HG02981 (cell line): ENCODE measurements at regions not wholly inside any gene's neighbourhood (a gene's known extent, or its start where the extent isn't known, plus 50 kb on each side); places are given as distances from the start of the nearest gene placed in this dataset.

Experiments
- ATAC-seq: cut with Tn5 transposase; IDR thresholded peaks from one replicate; pipeline ENCODE4 v1.9.1; 2021; ENCODE audit warnings: mild to moderate bottlenecking, moderate library complexity; ENCODE audit not compliant: unreplicated experiment

DNA sequence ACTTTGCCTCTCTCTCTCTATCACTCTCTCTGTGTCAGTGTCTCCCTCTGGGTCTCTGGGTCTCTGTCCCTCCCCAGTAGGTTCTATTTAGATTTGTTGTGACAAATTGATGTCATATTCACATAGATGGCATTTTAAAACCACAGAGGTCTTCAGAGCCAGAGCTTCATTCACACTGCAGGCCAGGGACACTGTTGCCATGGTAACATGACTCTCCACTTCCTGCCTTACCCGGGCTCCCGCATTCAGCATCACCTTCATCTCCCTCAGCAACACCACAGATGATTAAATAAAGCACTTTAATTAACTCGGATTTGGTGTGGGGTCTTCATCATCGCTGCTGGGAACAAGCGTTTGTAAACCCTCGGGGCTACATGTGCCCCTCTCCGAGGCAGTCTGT, 132.6 kb downstream of the ETS2 start:
- no peak for ATAC-seq

DNA sequence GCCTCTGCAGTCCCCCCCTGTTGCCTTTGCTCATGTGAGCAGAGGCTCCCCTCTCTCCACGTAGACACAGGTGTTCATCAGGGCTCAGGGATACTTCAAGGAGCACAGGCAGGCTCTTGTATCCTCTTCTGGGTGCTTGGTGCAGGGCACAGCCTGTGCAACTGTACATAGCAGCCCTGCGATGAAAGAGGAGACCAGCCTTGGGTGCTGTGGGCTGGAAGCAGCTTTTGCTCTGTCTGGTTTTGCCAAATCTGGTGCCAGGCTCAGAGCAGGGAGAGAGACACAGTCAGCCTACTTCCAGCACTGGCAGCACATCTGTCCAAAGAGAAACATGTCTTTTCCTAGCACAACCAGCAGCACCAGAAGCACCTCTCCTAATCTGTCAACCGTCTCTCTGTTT, 132.1 kb downstream of the ETS2 start:
- no peak for ATAC-seq

- ATAC-seq, result no peak
Observed at GRCh38 chr21:38937286-38937790, 131.6 kb downstream of the ETS2 start.

DNA sequence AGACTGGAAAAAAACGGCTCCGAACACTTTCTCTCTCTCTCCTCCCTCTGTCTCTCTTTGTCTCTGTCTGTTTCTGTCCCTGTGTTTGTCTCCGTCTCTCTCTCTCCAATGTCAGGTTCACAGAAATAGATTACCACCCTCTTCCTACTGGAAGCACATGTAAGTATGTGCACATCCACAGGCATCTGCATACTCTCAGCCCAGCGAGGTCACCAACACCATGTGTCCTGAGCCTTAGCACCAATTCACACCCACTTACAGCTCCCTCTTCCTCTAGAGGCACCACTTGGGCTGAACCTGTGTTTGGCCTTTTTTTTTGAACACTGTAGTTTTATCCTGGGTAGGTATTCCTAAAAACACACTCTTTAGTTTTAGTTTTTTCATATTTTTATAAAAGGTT, 130.5 kb downstream of the ETS2 start:
- ATAC-seq, result no peak

- ATAC-seq, result no peak
Observed at GRCh38 chr21:38933731-38934130, 128.0 kb downstream of the ETS2 start.

- ATAC-seq, result no peak
Observed at GRCh38 chr21:38931291-38931690, 125.6 kb downstream of the ETS2 start.

DNA sequence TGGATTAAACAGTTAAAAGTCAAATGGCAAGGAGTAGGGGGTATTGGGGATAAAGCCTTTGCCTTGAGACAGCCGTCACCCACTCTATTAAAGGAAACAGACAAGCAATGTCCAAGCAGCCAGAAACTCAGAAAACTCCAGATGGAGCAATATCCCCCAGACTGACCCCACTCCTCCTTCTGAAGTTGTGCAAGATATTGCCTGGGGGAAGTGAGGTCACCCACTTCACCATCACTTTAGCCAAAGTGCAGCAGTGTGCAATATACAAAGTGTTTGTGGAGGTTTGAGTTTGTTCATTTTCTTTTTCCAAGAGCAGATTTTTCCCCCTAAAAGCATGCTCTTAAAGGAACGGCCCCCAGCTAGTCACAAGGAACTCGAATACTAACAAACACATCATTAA, 125.1 kb downstream of the ETS2 start:
- no peak for ATAC-seq

- no peak for ATAC-seq
Observed at GRCh38 chr21:38930066-38930465, 124.3 kb downstream of the ETS2 start.

DNA sequence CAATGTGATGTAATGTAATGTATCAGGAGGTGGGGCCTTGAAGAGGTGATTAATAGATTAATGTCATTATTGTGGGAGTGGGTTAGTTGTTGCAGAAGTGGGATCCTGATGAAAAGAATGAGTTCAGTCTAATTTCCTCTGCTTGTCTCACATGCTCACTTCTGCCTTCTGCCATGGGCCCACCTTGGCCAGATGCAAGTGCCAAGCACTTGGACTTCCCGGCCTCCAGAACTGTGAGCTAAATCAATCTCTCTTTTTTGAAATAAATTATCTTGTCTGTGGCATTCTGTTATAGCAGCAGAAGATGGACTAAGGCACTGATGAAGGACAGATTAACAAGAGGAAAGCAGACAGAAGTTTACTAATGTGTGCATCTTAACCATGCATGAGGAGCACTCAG, 123.9 kb downstream of the ETS2 start:
- no peak for ATAC-seq

GRCh38 chr21:38929142-38929541, 123.4 kb downstream of the ETS2 start:
- no peak for ATAC-seq

DNA sequence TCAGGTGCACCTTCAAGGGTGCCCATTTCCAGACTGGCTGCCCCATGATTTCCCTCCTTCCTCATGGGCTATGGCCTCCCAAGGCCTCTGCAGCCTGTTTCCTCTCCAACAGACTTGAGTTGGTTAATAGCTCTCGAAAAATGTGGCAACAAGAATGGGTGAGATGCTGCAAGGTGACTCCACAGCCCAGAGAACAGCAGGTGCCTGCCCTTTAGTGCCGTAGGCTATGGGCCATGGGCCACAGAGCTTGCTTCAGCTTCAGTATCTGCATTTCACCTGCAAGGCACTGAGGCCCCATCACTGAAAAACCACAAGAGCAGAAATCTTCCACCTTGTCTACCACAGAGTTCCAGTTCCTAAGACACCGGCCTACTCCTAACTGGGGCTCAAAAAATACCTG, 122.0 kb downstream of the ETS2 start:
- ATAC-seq, result no peak

DNA sequence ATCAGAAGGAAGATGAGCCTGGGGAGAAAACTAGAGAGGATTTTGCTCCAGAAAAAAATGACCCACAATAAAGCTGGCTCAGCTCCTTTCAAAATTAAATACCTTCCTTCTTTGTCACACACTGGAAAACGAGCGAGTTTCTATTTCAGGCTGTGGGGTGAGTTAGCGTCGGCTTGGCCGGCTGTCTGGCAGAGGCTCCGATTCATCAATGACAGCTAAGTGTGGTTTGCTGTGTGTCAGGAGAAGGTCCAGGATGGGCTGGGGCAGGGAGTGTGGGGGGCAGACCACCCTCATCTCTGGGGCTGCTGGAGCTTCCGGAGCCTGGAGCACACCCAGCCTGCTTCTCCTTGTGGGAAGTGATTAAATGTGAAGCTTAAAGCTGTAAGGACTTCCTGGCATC, 120.2 kb downstream of the ETS2 start:
- ATAC-seq, result no peak

DNA sequence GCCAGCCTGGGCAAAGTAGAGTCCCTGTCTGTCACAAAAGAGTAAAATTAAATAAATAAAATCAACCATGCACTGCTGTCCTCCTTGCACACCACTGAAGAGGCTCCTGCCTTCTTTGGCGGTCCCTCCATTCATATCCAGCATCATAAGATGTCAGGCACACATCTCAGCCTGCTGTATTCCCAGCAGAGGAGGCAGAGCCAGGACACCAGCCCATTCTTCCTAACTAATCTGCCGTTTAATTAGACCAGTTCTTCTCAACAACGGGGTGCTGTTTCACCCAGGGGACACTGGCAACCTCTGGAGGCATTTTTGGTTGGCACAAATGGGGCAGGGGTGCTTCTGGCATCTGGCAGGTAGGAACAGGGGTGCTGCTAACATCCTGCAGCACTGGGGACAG, 119.7 kb downstream of the ETS2 start:
- ATAC-seq, result no peak

DNA sequence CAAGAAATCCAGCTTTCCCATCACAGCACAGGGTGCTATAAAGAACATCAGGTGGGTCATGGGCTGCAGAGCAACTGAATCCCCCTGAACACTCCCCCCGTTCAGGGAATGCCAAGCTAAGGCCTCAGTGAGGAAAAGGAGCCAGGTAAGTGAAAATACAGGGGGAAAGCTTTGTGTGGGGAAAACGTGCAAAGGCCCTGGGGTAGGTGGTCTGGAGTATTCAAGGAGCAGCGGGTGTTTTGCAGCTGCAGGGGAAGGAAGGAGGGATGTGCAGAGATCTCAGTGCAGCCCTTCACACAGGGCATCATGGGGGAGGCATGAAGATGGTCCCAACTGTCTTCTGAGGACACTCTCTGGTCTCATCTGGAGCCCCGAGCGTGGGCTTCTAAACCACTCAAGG, 119.2 kb downstream of the ETS2 start:
- no peak for ATAC-seq

DNA sequence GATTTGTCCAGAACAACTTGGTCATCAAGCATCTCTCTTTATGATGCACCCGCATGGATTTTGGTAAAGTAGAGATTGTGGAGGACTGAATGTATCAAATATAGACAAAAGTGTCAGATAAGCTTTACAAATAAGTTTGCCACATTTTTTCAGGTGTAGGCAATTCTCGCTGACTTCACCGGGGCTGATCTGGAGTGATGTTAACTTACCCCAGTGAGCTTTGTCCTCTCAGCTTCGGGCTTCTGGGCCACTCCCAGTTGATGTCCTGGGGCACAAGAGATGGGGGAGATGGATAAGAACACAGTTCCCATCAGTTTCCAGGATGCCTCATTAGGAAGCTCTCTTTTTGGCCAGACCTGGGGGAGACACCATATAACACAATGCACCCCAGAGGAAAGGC, 117.7 kb downstream of the ETS2 start:
- no peak for ATAC-seq

DNA sequence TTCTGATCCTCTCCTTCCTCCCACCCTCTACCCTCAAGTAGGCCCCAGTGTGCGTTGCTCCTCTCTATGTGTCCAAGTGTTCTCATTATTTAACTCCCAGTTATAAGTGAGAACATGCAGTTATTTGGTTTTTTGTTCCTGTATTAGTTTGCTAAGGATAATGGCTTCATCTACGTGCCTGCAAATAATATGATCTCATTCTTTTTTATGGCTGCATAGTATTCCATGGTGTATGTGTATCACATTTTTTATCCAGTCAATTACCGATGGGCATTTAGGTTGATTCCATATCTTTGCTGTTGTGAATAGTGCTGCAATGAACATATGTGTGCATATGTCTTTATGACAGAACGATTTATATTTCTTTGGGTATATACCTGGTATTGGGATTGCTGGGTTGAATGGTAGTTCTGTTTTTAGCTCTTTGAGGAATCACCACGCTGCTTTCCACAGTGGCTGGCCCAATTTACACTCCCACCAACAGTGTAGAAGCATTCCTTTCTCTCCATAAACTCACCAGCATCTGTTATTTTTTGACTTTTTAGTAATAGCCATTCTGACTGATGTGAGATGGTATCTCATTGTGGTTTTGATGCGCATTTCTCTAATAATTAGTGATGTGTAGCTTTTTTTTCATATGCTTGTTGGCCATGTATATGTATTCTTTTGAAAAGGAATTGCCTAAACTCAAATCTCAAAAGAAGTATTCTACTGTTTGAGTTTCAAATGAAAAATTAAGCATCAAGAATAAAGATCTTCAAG, 116.9 kb downstream of the ETS2 start:
- no peak for ATAC-seq

- ATAC-seq, result no peak
Observed at GRCh38 chr21:38921511-38922251, 116.0 kb downstream of the ETS2 start.

- ATAC-seq, result no peak
Observed at GRCh38 chr21:38920631-38921398, 115.1 kb downstream of the ETS2 start.

DNA sequence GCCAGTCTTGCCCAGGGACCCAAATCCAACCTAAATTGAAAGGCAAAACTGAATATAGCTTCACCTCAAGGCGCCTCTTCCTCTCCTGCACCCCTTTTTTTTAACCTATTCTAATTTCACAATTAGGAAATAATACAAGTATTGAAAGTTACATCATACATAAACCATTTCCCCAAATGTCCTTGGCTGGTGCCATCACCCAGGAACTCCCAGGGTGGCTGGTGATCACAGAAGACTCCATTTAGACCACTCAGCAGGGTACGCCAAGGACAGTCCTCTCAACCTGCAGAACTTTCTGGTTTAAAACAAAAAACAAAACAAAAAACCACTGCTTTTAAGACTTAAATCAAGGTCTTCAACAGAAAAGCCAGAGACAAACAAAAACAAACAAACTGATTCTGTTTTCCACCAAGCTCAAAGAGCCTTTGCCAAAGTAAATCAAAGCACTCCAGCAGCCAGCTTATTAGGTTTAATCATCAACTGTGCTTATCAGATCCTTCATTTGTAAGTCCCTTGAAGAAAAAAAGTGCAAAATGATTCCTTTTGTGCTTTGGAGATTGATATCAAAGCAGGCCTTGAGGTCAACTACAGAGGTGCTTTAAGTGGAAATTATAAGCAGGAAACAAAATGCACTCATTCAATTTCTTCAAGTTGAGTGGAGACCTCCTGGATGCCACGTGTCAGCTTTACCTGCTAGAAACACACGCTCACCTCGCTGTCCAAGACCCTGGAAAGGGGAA, 113.0 kb downstream of the ETS2 start:
- no peak for ATAC-seq

- ATAC-seq, result no peak
Observed at GRCh38 chr21:38917043-38917774, 111.5 kb downstream of the ETS2 start.
